H1 (cell line): ENCODE measurements at regions not wholly inside any gene's neighbourhood (a gene's known extent, or its start where the extent isn't known, plus 50 kb on each side); places are given as distances from the start of the nearest gene placed in this dataset.
"Not testable (repeated sequence)": the region's sequence is repeated elsewhere in the genome, so short reads cannot be mapped to it uniquely, and the experiment has no call there.

Experiments
- CTCF ChIA-PET: fragments of 300-600 bp; sonication (Branson Sonifier 250); formaldehyde crosslinking; loops from one replicate; lab custom pipeline; 2021; ENCODE audit not compliant: partially characterized antibody; lab: Charles Lee
- POLR2A ChIA-PET: fragments of 300-600 bp; sonication (Branson Sonifier 250); formaldehyde crosslinking; loops from one replicate; lab custom pipeline; 2021; ENCODE audit warnings: inconsistent platforms; ENCODE audit not compliant: partially characterized antibody; lab: Charles Lee
- DNase-seq, 2 experiments: peaks; one replicate each; pipeline versions ENCODE4 v3.0.0 to v3.0.0-alpha.2; 2010 to 2022; ENCODE audit warnings: low spot score in 2 of 2, low read depth in 1 of 2, mixed read lengths in 1 of 2
- FAIRE-seq: peaks from 2 replicates; lab custom pipeline; 2011; peaks lifted over from hg19 to GRCh38; lab: Jason Lieb, UNC
- H2AFZ ChIP-seq: 2 replicates; pipeline ENCODE4 v1.8.1; 2012; ENCODE audit warnings: low read length, inconsistent platforms
- H2AK5ac ChIP-seq: 2 replicates; pipeline ENCODE4 v1.6.1; 2013; ENCODE audit warnings: low read depth, low read length
- H2BK120ac ChIP-seq: replicated peaks from 2 replicates; pipeline ENCODE3; 2013; ENCODE audit warnings: low read depth, low read length, inconsistent platforms
- H2BK12ac ChIP-seq: 2 replicates; pipeline ENCODE4 v1.6.1; 2013; ENCODE audit warnings: low read depth, low read length
- H2BK15ac ChIP-seq: 2 replicates; pipeline ENCODE4 v1.6.1; 2013; ENCODE audit warnings: low read length
- H2BK20ac ChIP-seq: 2 replicates; pipeline ENCODE4 v1.6.1; 2013; ENCODE audit warnings: low read length
- H2BK5ac ChIP-seq: 2 replicates; pipeline ENCODE4 v1.6.1; 2013; ENCODE audit warnings: low read depth, low read length
- H3K14ac ChIP-seq: 2 replicates; pipeline ENCODE4 v1.6.1; 2013; ENCODE audit warnings: inconsistent platforms; ENCODE audit not compliant: insufficient read length
- H3K18ac ChIP-seq: 2 replicates; pipeline ENCODE4 v1.6.1; 2013; ENCODE audit warnings: low read length; ENCODE audit errors: extremely low read depth
- H3K23ac ChIP-seq: 2 replicates; pipeline ENCODE4 v1.6.1; 2013; ENCODE audit warnings: inconsistent platforms; ENCODE audit not compliant: insufficient read length
- H3K23me2 ChIP-seq: 2 replicates; pipeline ENCODE4 v1.6.1; 2013; ENCODE audit warnings: low read depth, low read length
- H3K27ac ChIP-seq: 2 replicates; pipeline ENCODE4 v1.6.1; 2011; ENCODE audit warnings: low read depth, low read length, inconsistent platforms
- H3K27me3 ChIP-seq, 4 experiments: replicated peaks in 1 of 4; 1 replicate in 1 of 4; 2 replicates in 3 of 4; pipeline versions ENCODE4 v1.6.1 to v1.8.1; 2011 to 2013; ENCODE audit warnings: low read length in 3 of 4, mild to moderate bottlenecking in 3 of 4, inconsistent platforms in 2 of 4, mixed read lengths in 2 of 4, moderate library complexity in 1 of 4; ENCODE audit not compliant: control insufficient read depth in 3 of 4, insufficient read depth in 3 of 4; ENCODE audit errors: extremely low read depth in 1 of 4
- H3K36me3 ChIP-seq, 4 experiments: 2 replicates each; pipeline versions ENCODE4 v1.6.1 to v1.8.1; 2011 to 2013; ENCODE audit warnings: mild to moderate bottlenecking in 4 of 4, low read length in 3 of 4, moderate library complexity in 2 of 4, control low read depth in 1 of 4, inconsistent platforms in 1 of 4; ENCODE audit not compliant: insufficient read depth in 4 of 4, control insufficient read depth in 2 of 4
- H3K4ac ChIP-seq: replicated peaks from 2 replicates; pipeline ENCODE3; 2013; ENCODE audit warnings: low read length, low read depth, mixed read lengths, inconsistent platforms; ENCODE audit not compliant: insufficient read length
- H3K4me1 ChIP-seq, 4 experiments: replicated peaks in 1 of 4; 1 replicate in 1 of 4; 2 replicates in 3 of 4; pipeline versions ENCODE4 v1.6.1 to v1.8.1; 2011 to 2013; ENCODE audit warnings: low read length in 3 of 4, inconsistent platforms in 2 of 4, mixed read lengths in 1 of 4; ENCODE audit not compliant: insufficient read depth in 4 of 4, control insufficient read depth in 3 of 4
- H3K4me2 ChIP-seq, 2 experiments: 2 replicates each; pipeline versions ENCODE4 v1.6.1 to v1.8.1; 2011 to 2013; ENCODE audit warnings: low read depth in 2 of 2, low read length in 2 of 2, control low read depth in 1 of 2, inconsistent platforms in 1 of 2, mild to moderate bottlenecking in 1 of 2; ENCODE audit not compliant: insufficient read depth in 1 of 2
- H3K4me3 ChIP-seq, 4 experiments: fragments of 200-600, 300-600 bp in 1 of 4; sonication (generic), shearing (Covaris generic), sonication (Bioruptor Twin) in 1 of 4; 2 replicates each; pipeline versions ENCODE4 v1.5.1 to v1.8.1; 2011 to 2016; ENCODE audit warnings: low read length in 4 of 4, low read depth in 3 of 4, control low read depth in 2 of 4, inconsistent platforms in 2 of 4, mild to moderate bottlenecking in 2 of 4, mixed read lengths in 1 of 4, moderate library complexity in 1 of 4; ENCODE audit not compliant: insufficient read depth in 2 of 4; ENCODE audit errors: extremely low read depth in 1 of 4
- H3K56ac ChIP-seq: replicated peaks from 2 replicates; pipeline ENCODE3; 2013; ENCODE audit warnings: low read depth, mild to moderate bottlenecking, mixed read lengths, low read length, inconsistent platforms; ENCODE audit not compliant: insufficient read length
- H3K79me1 ChIP-seq: 2 replicates; pipeline ENCODE4 v1.6.1; 2013; ENCODE audit warnings: low read depth, low read length, control low read depth
- H3K79me2 ChIP-seq, 2 experiments: 2 replicates each; pipeline versions ENCODE4 v1.6.1 to v1.8.1; 2012 to 2013; ENCODE audit warnings: low read length in 2 of 2, mild to moderate bottlenecking in 2 of 2, inconsistent platforms in 1 of 2; ENCODE audit not compliant: insufficient read depth in 2 of 2, control insufficient read depth in 1 of 2
- H3K9ac ChIP-seq, 4 experiments: replicated peaks in 1 of 4; 1 replicate in 1 of 4; 2 replicates in 3 of 4; pipeline versions ENCODE4 v1.6.1 to v1.8.1; 2011 to 2013; ENCODE audit warnings: low read depth in 3 of 4, low read length in 3 of 4, control low read depth in 2 of 4, mild to moderate bottlenecking in 2 of 4, moderate library complexity in 2 of 4, inconsistent platforms in 1 of 4; ENCODE audit errors: extremely low read depth in 1 of 4
- H3K9me3 ChIP-seq, 2 experiments: 2 replicates each; pipeline versions ENCODE4 v1.6.1 to v1.8.1; 2012 to 2013; ENCODE audit warnings: mild to moderate bottlenecking in 2 of 2, moderate library complexity in 2 of 2, control low read depth in 1 of 2, inconsistent platforms in 1 of 2, low read depth in 1 of 2, low read length in 1 of 2, mixed read lengths in 1 of 2; ENCODE audit not compliant: insufficient read depth in 2 of 2
- H4K20me1 ChIP-seq, 2 experiments: replicated peaks in 1 of 2; 2 replicates each; pipeline versions ENCODE3 to v1.8.1; 2011 to 2013; ENCODE audit warnings: inconsistent platforms in 2 of 2, low read length in 2 of 2, mild to moderate bottlenecking in 1 of 2; ENCODE audit not compliant: insufficient read depth in 2 of 2, control insufficient read depth in 1 of 2
- H4K5ac ChIP-seq: 2 replicates; pipeline ENCODE4 v1.6.1; 2013; ENCODE audit warnings: low read length, low read depth, mixed read lengths, inconsistent platforms; ENCODE audit not compliant: insufficient read length
- H4K8ac ChIP-seq: 2 replicates; pipeline ENCODE4 v1.8.0; 2013; ENCODE audit warnings: mild to moderate bottlenecking, moderate library complexity, low read length, inconsistent platforms; ENCODE audit not compliant: insufficient read depth; ENCODE audit errors: extremely low read depth
- H4K91ac ChIP-seq: replicated peaks from 2 replicates; pipeline ENCODE3; 2013; ENCODE audit warnings: low read length, mixed read lengths, inconsistent platforms; ENCODE audit not compliant: insufficient read length
- WGBS, 2 experiments: shearing (Covaris generic) in 1 of 2; methylation state at CpG; one replicate each; pipeline versions ENCODE4 v1.1.6 to v1.1.7; 2013 to 2015; ENCODE audit warnings: low lambda C conversion rate in 2 of 2, mixed read lengths in 2 of 2, inconsistent platforms in 1 of 2, low coverage in 1 of 2, missing lambda C conversion rate in 1 of 2; ENCODE audit not compliant: insufficient replicate concordance in 2 of 2, insufficient coverage in 1 of 2, insufficient read length in 1 of 2; ENCODE audit errors: extremely low coverage in 1 of 2, missing lambda C conversion rate in 1 of 2; 5-methylcytosine and 5-hydroxymethylcytosine counted together

GRCh38 chr4:3943051-3943450 is 176.9 kb downstream of the ADRA2C start:
- H3K18ac ChIP-seq, H4K8ac ChIP-seq, H3K4me1 ChIP-seq, H4K91ac ChIP-seq, H2AFZ ChIP-seq, H3K23ac ChIP-seq, H3K23me2 ChIP-seq, DNase-seq, H3K14ac ChIP-seq, H2BK20ac ChIP-seq, H3K9me3 ChIP-seq, H3K27ac ChIP-seq, H3K4me2 ChIP-seq, H3K79me2 ChIP-seq, FAIRE-seq, H3K79me1 ChIP-seq, H2BK12ac ChIP-seq, H4K20me1 ChIP-seq, H2AK5ac ChIP-seq, H3K4me3 ChIP-seq, H2BK5ac ChIP-seq, H3K9ac ChIP-seq, H4K5ac ChIP-seq, H3K56ac ChIP-seq, H3K4ac ChIP-seq, H3K27me3 ChIP-seq, H2BK120ac ChIP-seq, H2BK15ac ChIP-seq, H3K36me3 ChIP-seq: not testable (repeated sequence)
- CTCF ChIA-PET = interaction anchor here (0.6 to 3.0 kb wide), 20 partner anchors 8 to 332 kb away, joined by 3 to 21 read pairs (median 3); no protein-coding TSS in a partner anchor
- POLR2A ChIA-PET = interaction anchor here (1.1 kb wide), 1 partner anchor 13 kb away, joined by 3 read pairs; no protein-coding TSS in a partner anchor
- WGBS, 2 experiments = 73% methylated on average over 6 of the region's 8 CpGs; no CpG with 5 or more reads in 1 of the 2 experiments
